ENCODE measurements at regions not wholly inside any gene's neighbourhood (a gene's known extent, or its start where the extent isn't known, plus 50 kb on each side); places are given as distances from the start of the nearest gene placed in this dataset.

DNA sequence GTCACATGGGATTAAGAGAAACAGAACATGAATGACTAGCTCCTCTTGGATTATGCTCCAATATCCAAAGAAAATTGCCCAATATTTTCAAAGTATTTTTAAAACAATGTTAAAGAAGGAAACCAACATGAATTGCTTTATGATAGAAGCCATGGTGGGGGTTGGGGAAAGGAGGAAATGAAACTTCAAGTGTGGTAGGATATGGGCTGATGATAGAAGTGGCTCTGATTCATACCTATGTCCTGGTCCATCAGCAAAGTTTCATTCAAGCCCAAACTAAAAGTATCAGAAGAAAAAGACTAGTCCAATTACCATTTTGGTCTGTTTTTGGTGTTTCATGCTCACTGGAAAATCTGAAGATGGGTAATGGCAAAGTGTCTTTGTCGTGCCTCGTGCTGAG lies 104.2 kb upstream of the PROX1 start:
- H3K9me3 Mint-ChIP-seq, result peaks cover 6% of the 10 kb centered on the region
- no peak overlapping the region for H3K27ac Mint-ChIP-seq
- no peaks in the 10 kb centered on the region for H3K4me1 Mint-ChIP-seq
- no peaks in the 10 kb centered on the region for H3K36me3 Mint-ChIP-seq (ENCODE audit: low read depth)
- no peak for ATAC-seq (replicated peaks)
- H3K27me3 Mint-ChIP-seq, result no peaks in the 10 kb centered on the region
- H3K4me3 Mint-ChIP-seq, result no peak overlapping the region

GRCh38 chr1:213884402-213884801 lies 103.4 kb upstream of the PROX1 start:
- no peak overlapping the region for H3K4me3 Mint-ChIP-seq
- H3K9me3 Mint-ChIP-seq, result peaks cover 6% of the 10 kb centered on the region
- H3K27ac Mint-ChIP-seq, result no peak overlapping the region
- H3K36me3 Mint-ChIP-seq (ENCODE audit: low read depth), result no peaks in the 10 kb centered on the region
- no peaks in the 10 kb centered on the region for H3K4me1 Mint-ChIP-seq
- H3K27me3 Mint-ChIP-seq, result no peaks in the 10 kb centered on the region
- ATAC-seq (replicated peaks), result no peak

- Mint-ChIP-seq H3K27me3 (no peaks in the 10 kb centered on the region), H3K9me3 (peaks cover 6% of the 10 kb centered on the region), H3K27ac (no peak overlapping the region), H3K4me1 (no peaks in the 10 kb centered on the region), H3K36me3 (ENCODE audit: low read depth) (no peaks in the 10 kb centered on the region), H3K4me3 (no peak overlapping the region)
- ATAC-seq (replicated peaks), result no peak
These were observed 102.8 kb upstream of the PROX1 start for GRCh38 chr1:213884942-213885341.

DNA sequence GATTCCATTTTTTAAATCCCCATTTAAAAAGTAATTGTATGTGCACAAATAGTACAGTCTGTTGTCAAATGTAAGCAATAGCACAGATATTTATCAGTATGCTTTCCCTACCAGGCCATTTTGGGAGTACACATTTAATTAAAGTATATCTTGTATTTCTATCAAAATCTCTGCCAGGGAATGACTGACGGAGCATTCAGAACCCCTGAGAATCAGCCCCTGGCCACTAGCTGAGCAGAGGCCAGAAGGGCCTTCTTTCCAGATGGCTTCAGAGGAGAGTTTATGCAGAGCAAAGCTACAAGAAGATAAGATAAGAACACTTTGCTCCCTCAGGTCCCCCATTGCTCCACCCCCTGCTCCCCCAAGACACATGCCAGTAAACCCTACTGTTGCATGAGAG lies 99.9 kb upstream of the PROX1 start:
- H3K27me3 Mint-ChIP-seq, result no peaks in the 10 kb centered on the region
- H3K4me1 Mint-ChIP-seq, result no peaks in the 10 kb centered on the region
- H3K36me3 Mint-ChIP-seq (ENCODE audit: low read depth), result no peaks in the 10 kb centered on the region
- H3K9me3 Mint-ChIP-seq, result no peaks in the 10 kb centered on the region
- no peak overlapping the region for H3K4me3 Mint-ChIP-seq
- no peak overlapping the region for H3K27ac Mint-ChIP-seq
- no peak for ATAC-seq (replicated peaks)

GRCh38 chr1:213891989-213892902 lies 95.5 kb upstream of the PROX1 start:
- H3K36me3 Mint-ChIP-seq (ENCODE audit: low read depth), result no peaks in the 10 kb centered on the region
- H3K4me1 Mint-ChIP-seq, result no peaks in the 10 kb centered on the region
- H3K4me3 Mint-ChIP-seq, result no peak overlapping the region
- H3K27me3 Mint-ChIP-seq, result peaks cover 7% of the 10 kb centered on the region
- no peak overlapping the region for H3K27ac Mint-ChIP-seq
- no peak for ATAC-seq (replicated peaks)
- peaks cover 4% of the 10 kb centered on the region for H3K9me3 Mint-ChIP-seq

DNA sequence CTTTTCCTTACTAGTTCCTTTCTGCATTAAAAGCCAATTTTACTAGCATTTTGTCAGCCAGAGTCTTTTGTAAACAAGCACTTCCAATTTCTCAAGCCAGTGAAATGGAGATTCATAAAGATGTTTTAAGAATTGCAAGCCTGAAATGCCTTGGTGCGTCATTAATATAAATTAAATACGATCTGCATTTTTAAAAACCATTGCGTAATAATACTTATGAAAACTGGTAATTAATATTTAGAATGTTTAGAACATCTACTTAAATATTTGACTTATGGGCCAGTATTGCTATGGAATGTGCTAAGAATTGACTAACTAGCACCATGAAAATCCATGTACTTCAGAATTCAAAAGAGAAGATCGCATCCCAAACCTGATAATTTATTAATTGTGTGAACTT lies 89.1 kb upstream of the PROX1 start:
- no peak overlapping the region for H3K27ac Mint-ChIP-seq
- H3K9me3 Mint-ChIP-seq, result peaks cover 7% of the 10 kb centered on the region
- no peak for ATAC-seq (replicated peaks)
- no peaks in the 10 kb centered on the region for H3K36me3 Mint-ChIP-seq (ENCODE audit: low read depth)
- peaks cover 14% of the 10 kb centered on the region for H3K27me3 Mint-ChIP-seq
- H3K4me1 Mint-ChIP-seq, result no peaks in the 10 kb centered on the region
- H3K4me3 Mint-ChIP-seq, result no peak overlapping the region

GRCh38 chr1:213899413-213899812 lies 88.4 kb upstream of the PROX1 start:
- Mint-ChIP-seq H3K27me3 (peaks cover 10% of the 10 kb centered on the region), H3K4me3 (no peak overlapping the region), H3K27ac (no peak overlapping the region), H3K36me3 (ENCODE audit: low read depth) (no peaks in the 10 kb centered on the region), H3K4me1 (no peaks in the 10 kb centered on the region), H3K9me3 (peaks cover 7% of the 10 kb centered on the region)
- no peak for ATAC-seq (replicated peaks)

DNA sequence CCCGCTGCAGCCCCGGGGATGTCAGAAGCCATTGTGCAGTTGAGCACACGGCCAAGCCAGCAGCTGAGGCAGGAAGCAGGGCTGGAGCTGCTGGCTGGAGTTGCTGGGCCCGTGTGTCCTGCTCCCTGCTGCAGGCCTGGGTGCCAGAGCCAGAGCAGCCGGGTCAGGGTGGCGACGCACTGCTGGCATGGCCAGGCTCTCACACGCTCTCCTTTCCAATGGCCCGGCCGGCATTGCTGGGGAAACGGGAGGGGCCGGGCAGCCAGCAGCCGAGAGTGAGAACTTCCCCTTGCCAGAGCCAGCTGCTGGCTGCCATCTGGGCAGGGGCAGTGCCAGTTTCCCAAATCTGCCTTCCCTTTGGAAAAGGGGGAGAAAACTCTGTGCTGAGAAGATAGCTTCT lies 82.4 kb upstream of the PROX1 start:
- H3K4me3 Mint-ChIP-seq, result no peak overlapping the region
- H3K27ac Mint-ChIP-seq, result no peak overlapping the region
- no peaks in the 10 kb centered on the region for H3K36me3 Mint-ChIP-seq (ENCODE audit: low read depth)
- H3K9me3 Mint-ChIP-seq, result no peaks in the 10 kb centered on the region
- peaks cover 3% of the 10 kb centered on the region for H3K27me3 Mint-ChIP-seq
- no peak for ATAC-seq (replicated peaks)
- H3K4me1 Mint-ChIP-seq, result no peaks in the 10 kb centered on the region

GRCh38 chr1:213908521-213908920 lies 79.3 kb upstream of the PROX1 start:
- no peaks in the 10 kb centered on the region for H3K4me1 Mint-ChIP-seq
- no peaks in the 10 kb centered on the region for H3K9me3 Mint-ChIP-seq
- no peaks in the 10 kb centered on the region for H3K27me3 Mint-ChIP-seq
- H3K27ac Mint-ChIP-seq, result no peak overlapping the region
- no peaks in the 10 kb centered on the region for H3K36me3 Mint-ChIP-seq (ENCODE audit: low read depth)
- no peak overlapping the region for H3K4me3 Mint-ChIP-seq
- ATAC-seq (replicated peaks), result no peak

DNA sequence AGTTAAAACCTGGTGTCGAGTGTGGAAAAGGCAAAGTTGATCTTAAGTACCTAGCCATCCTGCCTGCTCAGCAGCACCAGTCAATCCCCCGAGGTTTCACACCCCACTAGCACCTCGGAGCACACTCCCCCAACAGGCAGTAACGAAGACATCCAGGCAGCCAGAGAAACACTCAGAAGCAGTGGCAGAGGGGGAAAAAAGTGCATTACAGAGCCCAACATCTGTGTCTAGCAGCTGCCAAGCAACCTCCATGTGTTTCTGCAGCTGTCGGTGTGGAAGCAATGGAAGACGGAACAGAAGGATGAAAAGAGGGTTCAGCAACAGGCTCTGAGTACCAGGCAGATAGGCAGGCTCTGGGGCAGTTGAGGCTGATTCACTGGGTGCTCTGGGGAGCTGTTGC lies 73.4 kb upstream of the PROX1 start:
- Mint-ChIP-seq H3K9me3 (no peaks in the 10 kb centered on the region), H3K27ac (no peak overlapping the region), H3K4me3 (no peak overlapping the region), H3K27me3 (no peaks in the 10 kb centered on the region), H3K4me1 (no peaks in the 10 kb centered on the region), H3K36me3 (ENCODE audit: low read depth) (no peaks in the 10 kb centered on the region)
- ATAC-seq (replicated peaks), result no peak

GRCh38 chr1:213921311-213921710 lies 66.5 kb upstream of the PROX1 start:
- Mint-ChIP-seq H3K9me3 (peaks cover 9% of the 10 kb centered on the region), H3K27ac (no peak overlapping the region), H3K4me1 (no peaks in the 10 kb centered on the region), H3K36me3 (ENCODE audit: low read depth) (no peaks in the 10 kb centered on the region), H3K4me3 (no peak overlapping the region), H3K27me3 (peaks cover 5% of the 10 kb centered on the region)
- ATAC-seq (replicated peaks), result no peak

DNA sequence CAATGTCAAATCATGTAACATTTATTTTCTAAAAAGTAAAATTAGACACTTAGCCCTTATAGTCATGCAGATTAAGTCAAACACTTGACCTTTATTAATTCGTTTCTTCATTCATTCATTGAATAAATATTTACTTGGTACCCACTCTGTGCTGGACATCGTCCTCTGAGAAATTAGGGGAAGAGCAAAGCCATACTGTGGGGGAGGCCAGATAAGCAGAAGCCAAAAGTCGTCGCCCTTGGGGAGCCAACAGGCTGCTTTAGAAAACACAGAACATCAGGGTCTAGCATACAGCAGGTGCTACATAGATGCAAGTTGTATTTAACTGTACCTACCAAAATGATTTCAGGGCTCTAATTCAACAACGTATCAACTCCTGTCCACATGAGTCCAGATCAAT lies 66.1 kb upstream of the PROX1 start:
- Mint-ChIP-seq H3K36me3 (ENCODE audit: low read depth) (no peaks in the 10 kb centered on the region), H3K4me1 (no peaks in the 10 kb centered on the region), H3K4me3 (no peak overlapping the region), H3K27me3 (peaks cover 5% of the 10 kb centered on the region), H3K27ac (no peak overlapping the region), H3K9me3 (peaks cover 9% of the 10 kb centered on the region)
- no peak for ATAC-seq (replicated peaks)

GRCh38 chr1:213925531-213926182 lies 62.1 kb upstream of the PROX1 start:
- no peak for ATAC-seq (replicated peaks)
- no peak overlapping the region for H3K4me3 Mint-ChIP-seq
- no peaks in the 10 kb centered on the region for H3K36me3 Mint-ChIP-seq (ENCODE audit: low read depth)
- peaks cover 5% of the 10 kb centered on the region for H3K27me3 Mint-ChIP-seq
- peaks cover 9% of the 10 kb centered on the region for H3K9me3 Mint-ChIP-seq
- no peaks in the 10 kb centered on the region for H3K4me1 Mint-ChIP-seq
- no peak overlapping the region for H3K27ac Mint-ChIP-seq

DNA sequence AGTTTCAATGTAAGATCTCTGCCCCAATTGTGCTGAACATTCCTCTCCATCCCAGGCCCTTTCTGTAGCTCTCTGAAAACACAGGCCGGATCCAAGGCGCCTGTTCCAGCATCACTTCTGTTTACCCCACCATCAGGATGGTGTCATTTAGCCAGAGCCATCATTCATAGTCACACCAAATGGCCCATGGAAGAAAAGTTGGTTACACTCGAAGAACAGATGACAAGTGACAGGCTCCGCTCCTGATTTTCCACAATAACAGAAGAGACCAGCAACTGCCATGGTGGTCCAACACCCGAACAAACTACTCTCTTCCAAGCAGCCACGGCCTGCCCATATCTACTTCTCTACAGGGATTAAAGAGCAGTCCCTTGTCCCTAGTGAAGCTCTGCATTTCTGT lies 59.9 kb upstream of the PROX1 start:
- Mint-ChIP-seq H3K36me3 (ENCODE audit: low read depth) (no peaks in the 10 kb centered on the region), H3K27me3 (peaks cover 5% of the 10 kb centered on the region), H3K4me1 (no peaks in the 10 kb centered on the region), H3K27ac (no peak overlapping the region), H3K4me3 (no peak overlapping the region), H3K9me3 (peaks cover 15% of the 10 kb centered on the region)
- no peak for ATAC-seq (replicated peaks)

- Mint-ChIP-seq H3K36me3 (ENCODE audit: low read depth) (no peaks in the 10 kb centered on the region), H3K9me3 (peaks cover 20% of the 10 kb centered on the region), H3K27me3 (peaks cover 5% of the 10 kb centered on the region), H3K27ac (no peak overlapping the region), H3K4me1 (no peaks in the 10 kb centered on the region), H3K4me3 (no peak overlapping the region)
- no peak for ATAC-seq (replicated peaks)
These were observed 58.4 kb upstream of the PROX1 start for GRCh38 chr1:213929398-213929797.

Data from activated T-helper 17 cell treated with anti-CD3 and anti-CD28 coated beads, Interleukin-2, amount 50 U/mL, for 72 hours (primary cell).